C1 segment of cervical spinal cord (tissue), 14 donors: ENCODE measurements at regions not wholly inside any gene's neighbourhood (a gene's known extent, or its start where the extent isn't known, plus 50 kb on each side); places are given as distances from the start of the nearest gene placed in this dataset.
A peak's percentile ranks its signal among the peaks of the same experiment; 100 is the strongest.

Experiments
- DNase-seq, 14 donors: peaks; one replicate each; lab custom pipeline; 2025; lab: John Stamatoyannopoulos, UW

GRCh38 chrX:118878977-118879376, 55.4 kb downstream of the ZCCHC12 start:
- DNase-seq, result no peak

GRCh38 chrX:118879586-118879985, 56.0 kb downstream of the ZCCHC12 start:
- DNase-seq, result no peak

- DNase-seq, result no peak
Measured at GRCh38 chrX:118883994-118884393, 60.4 kb downstream of the ZCCHC12 start.

GRCh38 chrX:118884552-118885138, 61.0 kb downstream of the ZCCHC12 start:
- DNase-seq, result no peak

- no peak for DNase-seq
Measured at GRCh38 chrX:118893923-118894322, 70.3 kb downstream of the ZCCHC12 start.

GRCh38 chrX:118901991-118902390, 72.4 kb upstream of the LONRF3 start:
- DNase-seq, result peak in 2 of 14 donors; percentile 1 to 80

GRCh38 chrX:118904218-118904617, 70.2 kb upstream of the LONRF3 start:
- DNase-seq, result no peak

- DNase-seq, result no peak
Measured at GRCh38 chrX:118904664-118905063, 69.8 kb upstream of the LONRF3 start.
